Nucleus accumbens (tissue), 56 donors: ENCODE measurements at regions not wholly inside any gene's neighbourhood (a gene's known extent, or its start where the extent isn't known, plus 50 kb on each side); places are given as distances from the start of the nearest gene placed in this dataset.
A peak's percentile ranks its signal among the peaks of the same experiment; 100 is the strongest.
"Not testable (repeated sequence)": the region's sequence is repeated elsewhere in the genome, so short reads cannot be mapped to it uniquely, and the experiment has no call there.

Source experiments
- DNase-seq, 56 donors: peaks; one replicate each; lab custom pipeline; 2025; lab: John Stamatoyannopoulos, UW

GRCh38 chr4:57740625-57741190 is 630.5 kb upstream of the IGFBP7 start:
- no peak for DNase-seq

DNA sequence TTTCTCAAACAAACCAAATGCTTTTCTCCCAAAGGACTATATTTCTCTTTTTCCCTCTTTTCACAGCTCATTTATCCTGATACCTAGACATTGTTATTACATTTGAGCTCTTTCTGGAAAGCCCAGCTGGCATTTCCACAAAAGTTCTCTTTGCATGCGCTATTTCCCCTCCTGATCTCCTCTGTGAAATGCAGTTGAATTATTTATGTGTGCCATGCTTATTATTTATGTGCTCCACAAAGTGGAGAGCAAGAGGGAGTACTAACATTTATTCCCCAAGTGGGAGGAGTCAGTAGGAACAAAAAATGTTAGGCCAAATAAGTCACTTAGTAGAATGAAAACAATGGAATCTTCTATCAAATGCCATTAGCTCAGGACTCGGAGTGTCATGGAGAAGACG is 626.6 kb upstream of the IGFBP7 start:
- no peak for DNase-seq

- no peak for DNase-seq
These were observed 624.0 kb upstream of the IGFBP7 start for GRCh38 chr4:57734104-57734670.

GRCh38 chr4:57729775-57730570 is 619.8 kb upstream of the IGFBP7 start:
- DNase-seq = not testable (repeated sequence)

DNA sequence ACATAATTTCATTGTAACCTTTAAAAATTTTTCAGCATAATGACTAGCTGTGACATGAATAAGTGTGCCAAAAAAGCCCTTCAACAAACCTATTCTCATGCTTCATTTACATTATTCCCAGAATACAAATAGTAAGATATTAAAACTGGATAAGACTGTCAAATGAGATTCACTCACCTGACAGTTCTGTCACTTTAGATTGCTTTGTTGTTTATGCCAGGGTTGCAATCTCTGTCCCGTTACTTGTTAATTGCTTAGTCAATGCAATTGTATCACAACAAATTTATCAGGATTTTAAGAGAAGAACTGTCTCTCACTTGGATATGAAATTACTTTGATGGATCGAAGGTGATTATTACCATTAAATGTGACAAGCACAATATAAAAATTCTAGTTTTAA is 616.0 kb upstream of the IGFBP7 start:
- DNase-seq = no peak

DNA sequence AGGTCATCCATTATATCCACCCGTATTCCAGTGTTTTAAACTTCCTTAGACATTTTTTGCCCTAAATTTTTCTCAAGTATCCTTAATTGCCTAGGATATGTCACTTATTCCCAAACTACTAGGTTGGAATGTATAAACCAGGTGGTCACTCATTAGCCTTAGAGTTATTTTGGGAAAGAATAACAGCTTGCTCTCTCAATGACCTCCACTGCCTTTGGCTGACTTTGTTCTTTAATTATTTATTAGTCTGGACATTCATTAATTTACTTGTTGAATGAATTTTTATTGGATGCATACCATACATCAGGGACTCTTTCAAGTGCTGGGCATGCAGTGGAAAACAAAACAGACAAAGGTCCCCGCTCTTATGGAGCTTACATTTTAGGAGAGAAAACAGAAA is 609.3 kb upstream of the IGFBP7 start:
- no peak for DNase-seq

DNA sequence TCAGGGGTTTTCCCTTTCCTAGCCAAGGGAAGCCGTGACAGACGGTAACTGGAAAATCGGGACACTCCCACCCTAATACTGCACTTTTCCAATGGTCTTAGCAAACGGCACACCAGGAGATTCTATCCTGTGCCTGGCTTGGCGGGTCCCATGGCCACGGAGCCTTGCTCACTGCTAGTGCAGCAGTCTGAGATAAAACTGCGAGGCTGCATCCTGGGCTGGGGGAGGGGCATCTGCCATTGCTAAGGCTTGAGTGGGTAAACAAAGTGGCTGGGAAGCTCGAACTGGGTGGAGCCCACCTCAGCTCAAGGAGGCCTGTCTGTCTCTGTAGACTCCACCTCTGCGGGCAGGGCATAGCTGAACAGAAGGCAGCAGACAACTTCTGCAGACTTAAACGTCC is 604.1 kb upstream of the IGFBP7 start:
- not testable (repeated sequence) for DNase-seq

- no peak for DNase-seq
These were observed 599.9 kb upstream of the IGFBP7 start for GRCh38 chr4:57710053-57710452.

- no peak for DNase-seq
These were observed 581.2 kb upstream of the IGFBP7 start for GRCh38 chr4:57691370-57691769.

DNA sequence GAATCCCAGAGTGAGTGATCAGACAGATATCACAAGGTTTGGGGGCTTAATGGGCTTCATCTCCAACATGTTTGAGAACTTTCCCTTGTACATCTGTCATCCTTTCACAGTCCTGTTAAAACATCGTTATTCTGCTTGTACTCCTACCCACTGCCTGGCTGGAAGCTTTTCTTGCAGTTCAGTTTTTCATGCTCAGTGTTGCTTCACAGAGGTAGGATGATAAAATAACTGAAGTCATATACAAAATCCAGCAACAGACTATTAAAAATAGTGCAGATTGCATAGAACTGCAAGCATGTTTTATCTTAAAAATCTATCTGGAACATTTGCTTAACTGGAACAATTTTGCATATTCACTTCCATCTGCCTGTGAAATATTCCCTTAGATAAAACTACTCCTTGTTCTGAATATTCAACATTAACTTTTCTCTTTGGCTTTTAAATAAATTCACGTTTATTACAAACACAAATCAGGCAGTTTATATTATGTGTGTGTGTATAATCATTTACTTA is 579.6 kb upstream of the IGFBP7 start:
- DNase-seq = peak in 4 of 56 donors; percentile 1 to 9 (median 4)

- DNase-seq = no peak
These were observed 572.1 kb upstream of the IGFBP7 start for GRCh38 chr4:57682275-57682674.

GRCh38 chr4:57679969-57680368 is 569.8 kb upstream of the IGFBP7 start:
- no peak for DNase-seq

DNA sequence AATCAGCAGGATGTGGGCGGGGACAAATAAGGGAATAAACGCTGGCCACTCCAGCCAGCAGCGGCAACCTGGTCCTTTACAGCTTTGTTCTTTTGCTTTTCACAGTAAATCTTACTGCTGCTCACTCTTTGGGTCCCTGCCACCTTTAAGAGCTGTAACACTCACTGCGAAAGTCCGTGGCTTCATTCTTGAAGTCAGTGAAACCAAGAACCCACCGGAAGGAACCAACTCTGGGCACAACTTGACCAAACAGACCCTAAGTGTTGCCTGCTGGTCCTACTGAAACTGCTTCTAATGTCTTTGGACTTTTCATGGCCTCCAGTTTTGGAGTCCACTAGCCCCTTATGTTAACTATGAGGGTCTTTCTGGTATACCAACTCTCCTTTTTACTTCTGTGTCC is 566.2 kb upstream of the IGFBP7 start:
- no peak for DNase-seq

- no peak for DNase-seq
These were observed 562.8 kb upstream of the IGFBP7 start for GRCh38 chr4:57672846-57673433.

DNA sequence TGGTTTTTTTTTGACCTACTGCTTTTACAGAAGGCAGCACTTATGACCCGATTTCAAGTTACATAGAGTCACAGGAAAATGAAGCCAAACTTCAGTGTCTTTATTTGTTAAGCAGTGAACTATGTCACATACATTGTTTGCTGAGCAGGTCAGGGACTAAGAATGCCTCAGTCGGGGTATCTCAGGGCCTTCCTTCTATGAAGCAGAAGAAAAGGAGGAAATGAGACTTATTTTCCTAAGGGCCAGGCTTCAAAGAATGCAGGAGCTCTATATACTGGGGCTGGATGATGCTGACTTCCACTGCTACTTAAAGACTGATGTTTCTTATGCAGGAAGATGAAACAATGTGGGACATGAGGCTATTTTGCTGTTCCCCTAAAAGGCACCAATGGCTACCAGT is 558.4 kb upstream of the IGFBP7 start:
- no peak for DNase-seq

GRCh38 chr4:57665806-57666205 is 555.6 kb upstream of the IGFBP7 start:
- DNase-seq = no peak

DNA sequence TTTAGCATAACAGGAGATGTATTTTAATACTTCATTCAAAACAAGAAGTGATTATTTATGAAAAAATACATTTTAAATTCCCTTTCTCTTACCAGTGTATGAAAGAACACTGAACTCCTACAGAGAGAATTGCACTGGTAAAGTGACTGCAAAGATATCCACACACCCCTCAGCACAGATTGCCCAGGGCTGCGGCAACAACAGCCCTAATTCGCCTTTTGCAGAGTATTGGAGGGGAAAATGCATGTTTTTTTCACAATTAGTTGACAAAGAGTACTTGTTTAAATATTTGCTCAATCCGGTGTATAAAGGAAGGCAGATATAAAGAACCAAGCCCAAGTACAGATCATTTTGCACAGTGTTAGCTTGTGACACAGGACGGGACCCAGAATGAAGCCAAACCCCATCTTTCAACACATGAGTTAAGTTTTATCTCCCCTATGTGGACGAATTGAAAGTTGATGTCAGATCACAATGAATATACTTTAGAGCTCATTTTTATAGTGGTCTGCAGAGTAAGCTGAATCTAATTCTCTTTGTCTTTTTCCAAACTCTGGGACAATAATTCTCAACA is 551.4 kb upstream of the IGFBP7 start:
- DNase-seq = no peak

DNA sequence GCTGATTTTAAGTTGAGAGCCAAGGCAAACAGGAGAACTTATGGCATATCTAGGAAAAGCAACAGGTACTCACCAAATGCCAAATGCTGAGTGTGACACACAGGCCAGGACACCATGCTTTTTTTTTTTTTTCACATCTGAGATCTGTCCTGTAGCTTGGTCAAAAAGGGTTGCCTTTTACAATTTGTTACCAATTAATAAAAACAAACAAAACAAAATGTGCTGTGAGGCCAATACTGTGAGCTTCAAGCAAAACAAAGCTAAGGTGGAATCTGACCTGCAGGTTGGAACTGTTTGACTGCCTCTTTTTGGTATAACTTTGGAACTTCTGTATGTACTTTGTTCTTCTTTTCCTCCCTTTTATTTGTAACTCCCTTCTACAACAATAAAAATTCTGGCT is 548.5 kb upstream of the IGFBP7 start:
- no peak for DNase-seq

- no peak for DNase-seq
These were observed 548.0 kb upstream of the IGFBP7 start for GRCh38 chr4:57658188-57658587.

DNA sequence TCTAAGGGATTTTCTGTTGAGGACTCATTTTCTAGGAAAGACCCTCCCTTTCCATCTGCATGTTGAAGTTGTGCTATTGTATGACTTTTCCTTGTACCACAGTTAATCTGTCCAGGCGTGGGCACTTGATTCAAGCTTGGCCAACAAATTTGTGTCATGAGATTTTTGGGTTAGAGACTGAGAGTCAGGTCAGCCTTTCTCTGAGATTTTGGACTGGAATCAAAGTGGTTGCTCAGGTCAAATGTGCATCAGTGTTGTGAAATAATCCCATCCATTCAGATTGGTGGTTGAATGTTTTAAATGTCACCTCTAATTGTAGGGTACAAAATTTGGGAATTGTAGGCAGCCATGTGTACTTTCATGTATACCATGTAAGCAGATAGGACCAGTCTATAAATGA is 545.2 kb upstream of the IGFBP7 start:
- no peak for DNase-seq

- no peak for DNase-seq
These were observed 542.6 kb upstream of the IGFBP7 start for GRCh38 chr4:57652779-57653178.
